CD4-positive, CD25-positive, alpha-beta regulatory T cell (primary cell): ENCODE measurements at regions not wholly inside any gene's neighbourhood (a gene's known extent, or its start where the extent isn't known, plus 50 kb on each side); places are given as distances from the start of the nearest gene placed in this dataset.

Source experiments
- ATAC-seq, 2 donors: fragments of 150-1000 bp; cut with Tn5 transposase; one replicate each; pipeline ENCODE4 v1.10.0; 2021; ENCODE audit warnings: low read depth in 2 of 2, moderate number of reproducible peaks in 2 of 2, moderate library complexity in 1 of 2
- DNase-seq, 3 donors: peaks; one replicate each; pipeline versions ENCODE4 v3.0.0 to v3.0.0-alpha.2; 2012 to 2022; ENCODE audit warnings: mixed read lengths in 1 of 3
- H3K27ac ChIP-seq: one replicate; pipeline ENCODE4 v1.7.0; 2013; ENCODE audit warnings: mild to moderate bottlenecking, low read length; ENCODE audit not compliant: insufficient read depth, poor library complexity, severe bottlenecking
- H3K27me3 ChIP-seq: one replicate; pipeline ENCODE4 v1.7.0; 2013; ENCODE audit warnings: low read length; ENCODE audit not compliant: control insufficient read depth, insufficient read depth
- H3K36me3 ChIP-seq: one replicate; pipeline ENCODE4 v1.7.0; 2013; ENCODE audit warnings: mild to moderate bottlenecking, low read length, moderate library complexity; ENCODE audit not compliant: control insufficient read depth, insufficient read depth
- H3K4me1 ChIP-seq: 2 replicates; pipeline ENCODE4 v1.7.0; 2013; ENCODE audit warnings: mild to moderate bottlenecking, low read length; ENCODE audit not compliant: insufficient read depth, control insufficient read depth, poor library complexity, severe bottlenecking
- H3K4me3 ChIP-seq: one replicate; pipeline ENCODE4 v1.7.0; 2013; ENCODE audit warnings: low read depth, mild to moderate bottlenecking, low read length, moderate library complexity
- H3K9me3 ChIP-seq, 2 experiments: 1 replicate in 1 of 2; 2 replicates in 1 of 2; pipeline ENCODE4 v1.7.0; 2013; ENCODE audit warnings: low read length in 2 of 2, mild to moderate bottlenecking in 1 of 2, moderate library complexity in 1 of 2; ENCODE audit not compliant: control insufficient read depth in 2 of 2
- H3K27ac Mint-ChIP-seq, 3 donors: one replicate each; pipeline ENCODE4 v1.8.0; 2020 to 2022; ENCODE audit warnings: mild to moderate bottlenecking in 3 of 3, mixed read lengths in 3 of 3, moderate library complexity in 2 of 3
- H3K27me3 Mint-ChIP-seq: one replicate; pipeline ENCODE4 v1.8.0; 2022; ENCODE audit warnings: mild to moderate bottlenecking, mixed read lengths
- H3K36me3 Mint-ChIP-seq: one replicate; pipeline ENCODE4 v1.8.0; 2020; ENCODE audit warnings: mixed read lengths
- H3K4me1 Mint-ChIP-seq, 4 donors: one replicate each; pipeline ENCODE4 v1.8.0; 2020 to 2022; ENCODE audit warnings: mixed read lengths in 4 of 4, mild to moderate bottlenecking in 1 of 4
- H3K4me3 Mint-ChIP-seq, 4 donors: one replicate each; pipeline ENCODE4 v1.8.0; 2020 to 2022; ENCODE audit warnings: mild to moderate bottlenecking in 4 of 4, mixed read lengths in 4 of 4, moderate library complexity in 3 of 4
- H3K9me3 Mint-ChIP-seq, 7 donors: one replicate each; pipeline ENCODE4 v1.8.0; 2020 to 2022; ENCODE audit warnings: mixed read lengths in 7 of 7, mild to moderate bottlenecking in 3 of 7, moderate library complexity in 2 of 7

- Mint-ChIP-seq H3K4me1 (no peaks in the 10 kb centered on the region), H3K27me3 (no peaks in the 10 kb centered on the region), H3K36me3 (peaks cover 3% of the 10 kb centered on the region), H3K9me3 (peaks cover 4 to 25% (median 11%) of the 10 kb centered on the region in 7 donors), H3K4me3 (no peak overlapping the region), H3K27ac (no peak overlapping the region)
- Histone ChIP-seq H3K4me3 (no peak overlapping the region), H3K9me3 (peaks cover 0 to 4% of the 10 kb centered on the region in 2 experiments), H3K27me3 (no peaks in the 10 kb centered on the region), H3K27ac (no peak overlapping the region), H3K36me3 (no peaks in the 10 kb centered on the region), H3K4me1 (no peaks in the 10 kb centered on the region)
- DNase-seq (no peak), ATAC-seq (no peak)
Measured at GRCh38 chr20:6914986-6915385, 147.5 kb downstream of the BMP2 start.

DNA sequence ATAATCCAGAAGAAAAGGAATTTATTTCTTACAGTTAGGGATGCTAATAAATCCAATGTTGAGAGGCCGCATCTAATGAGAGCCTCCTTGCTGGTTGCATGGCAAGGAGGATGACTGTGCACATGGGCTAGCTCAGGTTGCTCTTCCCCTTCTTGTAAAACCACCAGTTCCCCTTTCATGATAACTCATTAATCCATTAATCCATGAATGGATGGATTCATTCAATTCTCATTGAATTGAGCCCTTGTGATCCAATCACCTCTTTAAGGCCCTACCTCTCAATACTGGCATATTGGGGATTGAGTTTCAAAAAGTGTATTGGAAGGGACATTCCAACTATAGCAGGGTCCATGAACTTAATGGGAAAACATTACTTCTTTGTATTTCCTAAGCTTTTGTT lies 149.5 kb downstream of the BMP2 start:
- no peaks in the 10 kb centered on the region for H3K27me3 Mint-ChIP-seq

DNA sequence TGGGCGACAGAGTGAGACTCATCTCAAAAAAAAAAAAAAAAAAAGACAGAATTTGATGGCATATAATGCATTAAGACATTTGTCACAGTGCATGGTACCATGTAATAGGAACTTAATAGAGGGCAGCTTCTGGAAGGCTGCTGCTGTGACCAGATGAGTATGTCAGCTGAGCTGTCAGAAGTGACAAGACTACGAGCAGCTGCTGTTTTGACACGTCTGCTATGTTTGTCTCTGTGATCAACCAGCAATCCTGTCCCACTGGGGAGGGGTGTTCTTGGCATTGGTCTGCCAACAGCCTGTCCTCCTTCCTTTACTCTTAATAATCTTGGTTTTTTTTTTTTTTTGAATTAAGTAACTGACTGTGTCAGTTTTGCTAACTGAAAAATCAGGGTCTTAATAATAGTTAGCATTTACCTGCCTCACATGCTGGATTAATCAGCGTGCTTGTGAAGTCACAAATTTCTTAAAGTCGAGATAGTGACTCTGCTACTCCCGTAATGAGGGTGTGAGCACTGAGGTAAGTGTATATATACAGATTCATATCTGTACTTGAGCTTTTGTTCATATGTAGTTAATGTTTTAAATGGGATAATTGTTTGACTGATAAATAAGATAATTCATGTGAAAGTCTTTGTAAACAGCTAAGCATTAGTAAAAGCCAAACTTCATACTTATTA lies 152.4 kb downstream of the BMP2 start:
- H3K27ac ChIP-seq: no peak overlapping the region
- peaks cover 0 to 3% of the 10 kb centered on the region in 2 experiments for H3K9me3 ChIP-seq
- no peak overlapping the region for H3K4me3 ChIP-seq
- ATAC-seq (no peak), DNase-seq (no peak)
- Mint-ChIP-seq H3K27ac (no peak overlapping the region), H3K36me3 (peaks cover 3% of the 10 kb centered on the region), H3K4me1 (no peaks in the 10 kb centered on the region), H3K4me3 (no peak overlapping the region), H3K27me3 (no peaks in the 10 kb centered on the region), H3K9me3 (peaks cover 0 to 20% (median 7%) of the 10 kb centered on the region in 7 donors)
- H3K4me1 ChIP-seq: no peaks in the 10 kb centered on the region
- no peaks in the 10 kb centered on the region for H3K36me3 ChIP-seq
- H3K27me3 ChIP-seq: no peaks in the 10 kb centered on the region

More for the DNA sequence above, 149.5 kb downstream of the BMP2 start:
- no peaks in the 10 kb centered on the region for H3K27me3 ChIP-seq
- H3K4me1 ChIP-seq: no peaks in the 10 kb centered on the region
- no peaks in the 10 kb centered on the region for H3K36me3 ChIP-seq
- no peaks in the 10 kb centered on the region for H3K4me1 Mint-ChIP-seq
- no peak overlapping the region for H3K4me3 ChIP-seq
- H3K27ac Mint-ChIP-seq: no peak overlapping the region
- H3K36me3 Mint-ChIP-seq: peaks cover 3% of the 10 kb centered on the region
- peaks cover 0 to 3% of the 10 kb centered on the region in 2 experiments for H3K9me3 ChIP-seq
- peaks cover 4 to 25% (median 10%) of the 10 kb centered on the region in 7 donors for H3K9me3 Mint-ChIP-seq
- H3K4me3 Mint-ChIP-seq: no peak overlapping the region
- ATAC-seq: no peak
- no peak overlapping the region for H3K27ac ChIP-seq
- DNase-seq: no peak

- no peak for DNase-seq
- no peaks in the 10 kb centered on the region for H3K27me3 ChIP-seq
- Mint-ChIP-seq H3K36me3 (peaks cover 3% of the 10 kb centered on the region), H3K4me3 (no peak overlapping the region), H3K9me3 (peaks cover 0 to 22% (median 5%) of the 10 kb centered on the region in 7 donors), H3K4me1 (no peaks in the 10 kb centered on the region), H3K27me3 (no peaks in the 10 kb centered on the region), H3K27ac (no peak overlapping the region)
- peaks cover 0 to 3% of the 10 kb centered on the region in 2 experiments for H3K9me3 ChIP-seq
- ATAC-seq: no peak
- no peaks in the 10 kb centered on the region for H3K4me1 ChIP-seq
- H3K4me3 ChIP-seq: no peak overlapping the region
- H3K36me3 ChIP-seq: no peaks in the 10 kb centered on the region
- H3K27ac ChIP-seq: no peak overlapping the region
Measured at GRCh38 chr20:6920991-6921613, 153.6 kb downstream of the BMP2 start.

- Histone ChIP-seq H3K4me3 (no peak overlapping the region), H3K36me3 (no peaks in the 10 kb centered on the region), H3K27ac (no peak overlapping the region), H3K9me3 (peaks cover 0 to 3% of the 10 kb centered on the region in 2 experiments), H3K27me3 (no peaks in the 10 kb centered on the region), H3K4me1 (no peaks in the 10 kb centered on the region)
- H3K27ac Mint-ChIP-seq: no peak overlapping the region
- peaks cover 4 to 26% (median 6%) of the 10 kb centered on the region in 7 donors for H3K9me3 Mint-ChIP-seq
- ATAC-seq (no peak), DNase-seq (no peak)
- H3K27me3 Mint-ChIP-seq: no peaks in the 10 kb centered on the region
- no peaks in the 10 kb centered on the region for H3K4me1 Mint-ChIP-seq
- H3K4me3 Mint-ChIP-seq: no peak overlapping the region
- H3K36me3 Mint-ChIP-seq: peaks cover 3% of the 10 kb centered on the region
Measured at GRCh38 chr20:6921717-6922386, 154.4 kb downstream of the BMP2 start.

DNA sequence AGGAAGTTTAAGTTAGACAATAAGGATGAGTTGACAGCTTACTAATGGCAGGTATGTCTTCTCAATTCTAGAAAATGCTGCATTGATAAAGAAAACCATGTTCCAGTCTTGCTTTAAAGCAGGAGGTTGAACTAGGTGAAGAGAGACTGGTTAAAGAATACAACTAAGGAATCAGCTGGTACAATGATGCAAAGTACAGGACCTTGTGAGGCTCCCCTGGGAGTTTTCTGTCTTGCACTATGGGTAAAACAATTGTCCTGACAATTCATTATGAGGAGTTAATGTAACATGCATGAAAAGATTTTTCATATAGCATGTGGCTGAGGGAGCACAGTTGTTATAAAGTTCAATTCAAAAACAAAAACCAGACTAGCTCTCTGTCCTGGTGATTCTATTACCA lies 157.2 kb downstream of the BMP2 start:
- no peaks in the 10 kb centered on the region for H3K4me1 Mint-ChIP-seq
- H3K27ac ChIP-seq: no peak overlapping the region
- no peaks in the 10 kb centered on the region for H3K36me3 Mint-ChIP-seq
- H3K36me3 ChIP-seq: no peaks in the 10 kb centered on the region
- peaks cover 0 to 3% of the 10 kb centered on the region in 2 experiments for H3K9me3 ChIP-seq
- H3K27me3 Mint-ChIP-seq: no peaks in the 10 kb centered on the region
- H3K4me3 Mint-ChIP-seq: no peak overlapping the region
- peaks cover 0 to 26% (median 4%) of the 10 kb centered on the region in 7 donors for H3K9me3 Mint-ChIP-seq
- H3K27me3 ChIP-seq: no peaks in the 10 kb centered on the region
- ATAC-seq (no peak), DNase-seq (no peak)
- H3K27ac Mint-ChIP-seq: no peak overlapping the region
- no peaks in the 10 kb centered on the region for H3K4me1 ChIP-seq
- no peak overlapping the region for H3K4me3 ChIP-seq

DNA sequence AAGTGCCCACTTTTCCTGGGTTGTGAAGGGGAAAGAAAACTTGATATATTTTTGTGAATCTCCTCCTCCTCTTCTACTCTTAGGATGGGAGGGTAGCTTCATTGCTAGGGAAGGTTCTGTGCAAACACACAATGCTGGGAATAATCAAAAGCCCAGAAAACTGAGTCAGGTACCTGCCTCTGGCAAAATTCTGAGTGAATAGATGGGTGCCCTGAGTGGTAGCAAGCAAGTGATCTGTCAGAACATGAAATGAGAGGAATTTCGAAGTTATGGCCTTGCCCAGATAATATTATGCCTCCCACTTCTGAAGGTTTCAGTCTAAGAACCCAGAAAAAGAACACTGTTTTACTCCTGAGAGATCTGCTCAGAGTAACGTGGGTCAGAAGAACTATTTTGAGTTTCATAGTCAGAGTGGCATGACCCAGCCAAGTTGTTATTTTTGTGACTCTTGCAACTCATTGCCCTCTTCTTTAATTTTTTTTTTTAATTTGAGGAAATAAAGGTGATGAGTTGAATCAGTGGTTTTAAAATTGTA lies 158.3 kb downstream of the BMP2 start:
- no peaks in the 10 kb centered on the region for H3K4me1 Mint-ChIP-seq
- Histone ChIP-seq H3K9me3 (peaks cover 0 to 3% of the 10 kb centered on the region in 2 experiments), H3K4me1 (no peaks in the 10 kb centered on the region), H3K27me3 (no peaks in the 10 kb centered on the region), H3K27ac (no peak overlapping the region), H3K36me3 (no peaks in the 10 kb centered on the region), H3K4me3 (no peak overlapping the region)
- H3K36me3 Mint-ChIP-seq: no peaks in the 10 kb centered on the region
- H3K27ac Mint-ChIP-seq: no peak overlapping the region
- peaks cover 0 to 31% (median 4%) of the 10 kb centered on the region in 7 donors for H3K9me3 Mint-ChIP-seq
- ATAC-seq (no peak), DNase-seq (no peak)
- no peak overlapping the region for H3K4me3 Mint-ChIP-seq
- no peaks in the 10 kb centered on the region for H3K27me3 Mint-ChIP-seq
